ENCODE measurements at regions not wholly inside any gene's neighbourhood (a gene's known extent, or its start where the extent isn't known, plus 50 kb on each side); places are given as distances from the start of the nearest gene placed in this dataset.
A peak's percentile ranks its signal among the peaks of the same experiment; 100 is the strongest.

GRCh38 chr3:176969066-176969465, 228.2 kb downstream of the TBL1XR1 start:
- DNase-seq (ENCODE audit: low read depth) = no peak

GRCh38 chr3:176968631-176969030, 228.7 kb downstream of the TBL1XR1 start:
- no peak for DNase-seq (ENCODE audit: low read depth)

- peak; percentile 51 for DNase-seq (ENCODE audit: low read depth)
Measured at GRCh38 chr3:176967522-176967921, 229.8 kb downstream of the TBL1XR1 start.

- DNase-seq (ENCODE audit: low read depth) = peak; percentile 80
Measured at GRCh38 chr3:176964661-176965060, 232.6 kb downstream of the TBL1XR1 start.

- peak; percentile 49 for DNase-seq (ENCODE audit: low read depth)
Measured at GRCh38 chr3:176961916-176962315, 235.4 kb downstream of the TBL1XR1 start.

- DNase-seq (ENCODE audit: low read depth) = no peak
Measured at GRCh38 chr3:176959867-176960266, 237.4 kb downstream of the TBL1XR1 start.

- no peak for DNase-seq (ENCODE audit: low read depth)
Measured at GRCh38 chr3:176958560-176958959, 238.7 kb downstream of the TBL1XR1 start.

GRCh38 chr3:176954517-176954916, 242.8 kb downstream of the TBL1XR1 start:
- DNase-seq (ENCODE audit: low read depth) = no peak

- DNase-seq (ENCODE audit: low read depth) = peak; percentile 91
Measured at GRCh38 chr3:176953106-176954060, 243.9 kb downstream of the TBL1XR1 start.

GRCh38 chr3:176951586-176952292, 245.5 kb downstream of the TBL1XR1 start:
- DNase-seq (ENCODE audit: low read depth) = peak; percentile 36

GRCh38 chr3:176951144-176951543, 246.1 kb downstream of the TBL1XR1 start:
- no peak for DNase-seq (ENCODE audit: low read depth)

- peak; percentile 73 for DNase-seq (ENCODE audit: low read depth)
Measured at GRCh38 chr3:176950743-176951142, 246.5 kb downstream of the TBL1XR1 start.

- no peak for DNase-seq (ENCODE audit: low read depth)
Measured at GRCh38 chr3:176948151-176948550, 249.1 kb downstream of the TBL1XR1 start.

GRCh38 chr3:176946202-176946601, 251.1 kb downstream of the TBL1XR1 start:
- no peak for DNase-seq (ENCODE audit: low read depth)

GRCh38 chr3:176942305-176942704, 255.0 kb downstream of the TBL1XR1 start:
- no peak for DNase-seq (ENCODE audit: low read depth)

- DNase-seq (ENCODE audit: low read depth) = no peak
Measured at GRCh38 chr3:176941689-176942088, 255.6 kb downstream of the TBL1XR1 start.

GRCh38 chr3:176939022-176939817, 258.1 kb downstream of the TBL1XR1 start:
- DNase-seq (ENCODE audit: low read depth) = peak; percentile 84

GRCh38 chr3:176937994-176938393, 259.3 kb downstream of the TBL1XR1 start:
- no peak for DNase-seq (ENCODE audit: low read depth)

- peak; percentile 53 for DNase-seq (ENCODE audit: low read depth)
Measured at GRCh38 chr3:176937541-176937940, 259.7 kb downstream of the TBL1XR1 start.

- DNase-seq (ENCODE audit: low read depth) = no peak
Measured at GRCh38 chr3:176935194-176935888, 261.9 kb downstream of the TBL1XR1 start.

GRCh38 chr3:176934698-176935097, 262.6 kb downstream of the TBL1XR1 start:
- DNase-seq (ENCODE audit: low read depth) = no peak

GRCh38 chr3:176933704-176934103, 263.6 kb downstream of the TBL1XR1 start:
- no peak for DNase-seq (ENCODE audit: low read depth)

All from iris pigment epithelial cell (primary cell).